ENCODE measurements at regions not wholly inside any gene's neighbourhood (a gene's known extent, or its start where the extent isn't known, plus 50 kb on each side); places are given as distances from the start of the nearest gene placed in this dataset.

GRCh38 chr6:92069781-92070180 lies 1349.6 kb downstream of the EPHA7 start:
- Histone ChIP-seq H3K9me3 (ENCODE audit: insufficient read depth, low read length) (no peaks in the 10 kb centered on the region), H3K79me2 (ENCODE audit: low read length) (no peaks in the 10 kb centered on the region)

GRCh38 chr6:92052513-92052912 lies 1366.8 kb downstream of the EPHA7 start:
- Histone ChIP-seq H3K4me1 (ENCODE audit: low read length) (no peaks in the 10 kb centered on the region), H3K9ac (ENCODE audit: low read length) (no peak overlapping the region), H2AFZ (ENCODE audit: low read depth, low read length) (no peak overlapping the region), H3K4me2 (ENCODE audit: low read length) (no peak overlapping the region), H3K27me3 (ENCODE audit: low read depth, low read length) (no peaks in the 10 kb centered on the region), H4K20me1 (ENCODE audit: insufficient read depth, low read length) (no peaks in the 10 kb centered on the region), H3K79me2 (ENCODE audit: low read length) (no peaks in the 10 kb centered on the region), H3K36me3 (replicated peaks; ENCODE audit: low read depth, low read length) (no peaks in the 10 kb centered on the region), H3K9me3 (ENCODE audit: insufficient read depth, low read length) (no peaks in the 10 kb centered on the region), H3K4me3 (ENCODE audit: low read length) (no peak overlapping the region), H3K27ac (ENCODE audit: low read length) (no peak overlapping the region)
- TF ChIP-seq CTCF (IDR thresholded peaks at IDR 0.05; ENCODE audit: low read depth, low read length), result no peak
- no peak for TF ChIP-seq EZH2phosphoT487 (IDR thresholded peaks at IDR 0.05; ENCODE audit: low read depth)

More at GRCh38 chr6:92069781-92070180, 1349.6 kb downstream of the EPHA7 start:
- Histone ChIP-seq H3K36me3 (replicated peaks; ENCODE audit: low read depth, low read length) (no peaks in the 10 kb centered on the region), H3K4me3 (ENCODE audit: low read length) (no peak overlapping the region), H3K4me2 (ENCODE audit: low read length) (no peak overlapping the region), H3K4me1 (ENCODE audit: low read length) (no peaks in the 10 kb centered on the region), H3K27me3 (ENCODE audit: low read depth, low read length) (no peaks in the 10 kb centered on the region), H3K9ac (ENCODE audit: low read length) (no peak overlapping the region), H2AFZ (ENCODE audit: low read depth, low read length) (no peak overlapping the region), H3K27ac (ENCODE audit: low read length) (no peak overlapping the region), H4K20me1 (ENCODE audit: insufficient read depth, low read length) (no peaks in the 10 kb centered on the region)
- TF ChIP-seq EZH2phosphoT487 (IDR thresholded peaks at IDR 0.05; ENCODE audit: low read depth), result no peak
- no peak for TF ChIP-seq CTCF (IDR thresholded peaks at IDR 0.05; ENCODE audit: low read depth, low read length)

GRCh38 chr6:92050216-92050615 lies 1369.1 kb downstream of the EPHA7 start:
- no peak overlapping the region for H3K9ac ChIP-seq (ENCODE audit: low read length)
- TF ChIP-seq CTCF (IDR thresholded peaks at IDR 0.05; ENCODE audit: low read depth, low read length), result no peak
- no peak for TF ChIP-seq EZH2phosphoT487 (IDR thresholded peaks at IDR 0.05; ENCODE audit: low read depth)
- no peak overlapping the region for H3K27ac ChIP-seq (ENCODE audit: low read length)
- H3K9me3 ChIP-seq (ENCODE audit: insufficient read depth, low read length), result no peaks in the 10 kb centered on the region
- H3K27me3 ChIP-seq (ENCODE audit: low read depth, low read length), result no peaks in the 10 kb centered on the region
- H3K4me2 ChIP-seq (ENCODE audit: low read length), result no peak overlapping the region
- no peaks in the 10 kb centered on the region for H3K4me1 ChIP-seq (ENCODE audit: low read length)
- no peak overlapping the region for H3K4me3 ChIP-seq (ENCODE audit: low read length)
- H4K20me1 ChIP-seq (ENCODE audit: insufficient read depth, low read length), result no peaks in the 10 kb centered on the region
- no peaks in the 10 kb centered on the region for H3K79me2 ChIP-seq (ENCODE audit: low read length)
- H2AFZ ChIP-seq (ENCODE audit: low read depth, low read length), result no peak overlapping the region
- no peaks in the 10 kb centered on the region for H3K36me3 ChIP-seq (replicated peaks; ENCODE audit: low read depth, low read length)

- H3K9ac ChIP-seq (ENCODE audit: low read length), result no peak overlapping the region
- H3K4me1 ChIP-seq (ENCODE audit: low read length), result no peaks in the 10 kb centered on the region
- H2AFZ ChIP-seq (ENCODE audit: low read depth, low read length), result no peak overlapping the region
- no peaks in the 10 kb centered on the region for H3K79me2 ChIP-seq (ENCODE audit: low read length)
- H3K36me3 ChIP-seq (replicated peaks; ENCODE audit: low read depth, low read length), result no peaks in the 10 kb centered on the region
- no peaks in the 10 kb centered on the region for H3K9me3 ChIP-seq (ENCODE audit: insufficient read depth, low read length)
- no peak overlapping the region for H3K27ac ChIP-seq (ENCODE audit: low read length)
- H4K20me1 ChIP-seq (ENCODE audit: insufficient read depth, low read length), result no peaks in the 10 kb centered on the region
- no peaks in the 10 kb centered on the region for H3K27me3 ChIP-seq (ENCODE audit: low read depth, low read length)
- H3K4me3 ChIP-seq (ENCODE audit: low read length), result no peak overlapping the region
- TF ChIP-seq EZH2phosphoT487 (IDR thresholded peaks at IDR 0.05; ENCODE audit: low read depth) (no peak), CTCF (IDR thresholded peaks at IDR 0.05; ENCODE audit: low read depth, low read length) (no peak)
- no peak overlapping the region for H3K4me2 ChIP-seq (ENCODE audit: low read length)
Measured at GRCh38 chr6:92047860-92048259, 1371.5 kb downstream of the EPHA7 start.

Data from OCI-LY3 (cell line).